Activated CD4-positive, alpha-beta T cell treated with anti-CD3 and anti-CD28 coated beads, Interleukin-2, amount 10 ng/mL, durations not matched to agents 7 days and 5 days (primary cell): ENCODE measurements at regions not wholly inside any gene's neighbourhood (a gene's known extent, or its start where the extent isn't known, plus 50 kb on each side); places are given as distances from the start of the nearest gene placed in this dataset.
"Not testable (repeated sequence)": the region's sequence is repeated elsewhere in the genome, so short reads cannot be mapped to it uniquely, and the experiment has no call there.

Source experiments
- CTCF ChIA-PET: fragments of 350-600 bp; sonication (Branson Sonifier 250); formaldehyde crosslinking; loops from one replicate; lab custom pipeline; 2021; ENCODE audit warnings: antibody characterized with exemption; lab: Charles Lee
- POLR2A ChIA-PET: fragments of 350-600 bp; sonication (Branson Sonifier 250); formaldehyde crosslinking; loops from one replicate; lab custom pipeline; 2021; ENCODE audit warnings: antibody characterized with exemption; lab: Charles Lee
- DNase-seq: peaks from one replicate; pipeline ENCODE4 v3.0.0-alpha.2; 2020
- H3K27ac Mint-ChIP-seq: one replicate; pipeline ENCODE4 v1.8.0; 2021; ENCODE audit warnings: mild to moderate bottlenecking, moderate library complexity, mixed read lengths
- H3K27me3 Mint-ChIP-seq: one replicate; pipeline ENCODE4 v1.8.0; 2021; ENCODE audit warnings: mixed read lengths
- H3K36me3 Mint-ChIP-seq: one replicate; pipeline ENCODE4 v1.8.0; 2021; ENCODE audit warnings: low read depth, mixed read lengths
- H3K4me1 Mint-ChIP-seq: one replicate; pipeline ENCODE4 v1.8.0; 2021; ENCODE audit warnings: mixed read lengths
- H3K4me3 Mint-ChIP-seq: one replicate; pipeline ENCODE4 v1.8.0; 2021; ENCODE audit warnings: mild to moderate bottlenecking, moderate library complexity, mixed read lengths
- H3K9me3 Mint-ChIP-seq: one replicate; pipeline ENCODE4 v1.8.0; 2021; ENCODE audit warnings: mixed read lengths

GRCh38 chr9:2545881-2546490 lies 75.6 kb upstream of the VLDLR start:
- H3K4me1 Mint-ChIP-seq: no peaks in the 10 kb centered on the region
- peaks cover 8% of the 10 kb centered on the region for H3K27me3 Mint-ChIP-seq
- H3K9me3 Mint-ChIP-seq: no peaks in the 10 kb centered on the region
- DNase-seq: no peak
- no peak overlapping the region for H3K4me3 Mint-ChIP-seq
- ChIA-PET CTCF (interaction anchor here (1.0 to 1.3 kb wide), 2 partner anchors 11 to 13 kb away, joined by 3 to 4 read pairs; no protein-coding TSS in a partner anchor), POLR2A (no interaction called here)
- H3K27ac Mint-ChIP-seq: no peak overlapping the region
- H3K36me3 Mint-ChIP-seq: no peaks in the 10 kb centered on the region

DNA sequence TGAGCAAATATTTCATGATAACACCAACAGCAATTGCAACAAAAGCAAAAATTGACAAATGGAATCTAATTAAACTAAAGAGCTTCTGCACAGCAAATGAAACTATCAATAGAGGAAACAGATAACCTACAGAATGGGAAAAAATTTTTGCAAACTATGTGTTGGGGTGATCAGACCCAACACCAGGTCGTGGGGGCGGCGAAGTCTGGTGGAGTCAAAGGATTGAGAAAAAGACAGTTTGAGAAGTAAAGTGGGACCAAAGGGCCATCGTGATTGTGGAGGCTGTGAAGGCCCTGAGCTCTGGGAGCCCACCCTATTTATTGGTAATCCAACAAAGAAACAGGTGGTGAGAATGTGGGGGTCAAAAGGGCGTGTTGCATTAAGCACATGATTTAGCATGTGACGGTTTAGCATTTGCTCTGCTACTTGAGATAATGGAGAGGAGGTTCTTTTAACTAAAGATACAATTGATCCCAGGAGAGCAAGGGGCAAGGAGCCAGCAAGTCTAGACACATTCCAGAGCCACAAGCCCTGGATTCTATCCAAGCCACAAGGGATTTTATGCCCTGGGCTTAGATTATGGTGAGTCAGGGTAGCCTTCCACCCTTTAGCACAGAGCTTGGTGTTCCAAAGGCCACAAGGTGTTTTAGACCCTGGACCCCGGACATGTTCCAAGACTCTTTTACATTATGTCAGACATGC lies 65.5 kb upstream of the VLDLR start:
- H3K4me1 Mint-ChIP-seq, POLR2A ChIA-PET, DNase-seq, H3K27ac Mint-ChIP-seq, H3K4me3 Mint-ChIP-seq, H3K9me3 Mint-ChIP-seq, H3K36me3 Mint-ChIP-seq, H3K27me3 Mint-ChIP-seq, CTCF ChIA-PET: not testable (repeated sequence)

GRCh38 chr9:2557693-2558092 lies 63.9 kb upstream of the VLDLR start:
- peaks cover 4% of the 10 kb centered on the region for H3K9me3 Mint-ChIP-seq
- ChIA-PET CTCF (no interaction called here), POLR2A (no interaction called here)
- no peaks in the 10 kb centered on the region for H3K36me3 Mint-ChIP-seq
- no peaks in the 10 kb centered on the region for H3K4me1 Mint-ChIP-seq
- no peak for DNase-seq
- H3K4me3 Mint-ChIP-seq: no peak overlapping the region
- no peak overlapping the region for H3K27ac Mint-ChIP-seq
- H3K27me3 Mint-ChIP-seq: no peaks in the 10 kb centered on the region

- H3K4me1 Mint-ChIP-seq: no peaks in the 10 kb centered on the region
- CTCF ChIA-PET: interaction anchor here (0.5 to 0.8 kb wide), 2 partner anchors 13 to 451 kb away, joined by 4 read pairs; no protein-coding TSS in a partner anchor
- no peak overlapping the region for H3K4me3 Mint-ChIP-seq
- H3K9me3 Mint-ChIP-seq: peaks cover 4% of the 10 kb centered on the region
- H3K27me3 Mint-ChIP-seq: no peaks in the 10 kb centered on the region
- POLR2A ChIA-PET: no interaction called here
- no peak overlapping the region for H3K27ac Mint-ChIP-seq
- H3K36me3 Mint-ChIP-seq: no peaks in the 10 kb centered on the region
- no peak for DNase-seq
Measured at GRCh38 chr9:2559192-2560152, 62.1 kb upstream of the VLDLR start.

- no peak overlapping the region for H3K4me3 Mint-ChIP-seq
- no peak for DNase-seq
- H3K27ac Mint-ChIP-seq: no peak overlapping the region
- H3K36me3 Mint-ChIP-seq: no peaks in the 10 kb centered on the region
- no peaks in the 10 kb centered on the region for H3K27me3 Mint-ChIP-seq
- peaks cover 4% of the 10 kb centered on the region for H3K9me3 Mint-ChIP-seq
- ChIA-PET CTCF (no interaction called here), POLR2A (no interaction called here)
- H3K4me1 Mint-ChIP-seq: no peaks in the 10 kb centered on the region
Measured at GRCh38 chr9:2560180-2560579, 61.4 kb upstream of the VLDLR start.

GRCh38 chr9:2565676-2566340 lies 55.8 kb upstream of the VLDLR start:
- ChIA-PET POLR2A (no interaction called here), CTCF (no interaction called here)
- H3K27me3 Mint-ChIP-seq: no peaks in the 10 kb centered on the region
- no peak overlapping the region for H3K4me3 Mint-ChIP-seq
- H3K36me3 Mint-ChIP-seq: no peaks in the 10 kb centered on the region
- H3K9me3 Mint-ChIP-seq: no peaks in the 10 kb centered on the region
- no peaks in the 10 kb centered on the region for H3K4me1 Mint-ChIP-seq
- DNase-seq: no peak
- H3K27ac Mint-ChIP-seq: no peak overlapping the region

- Mint-ChIP-seq H3K4me3 (no peak overlapping the region), H3K27ac (no peak overlapping the region), H3K9me3 (no peaks in the 10 kb centered on the region), H3K36me3 (no peaks in the 10 kb centered on the region), H3K27me3 (no peaks in the 10 kb centered on the region), H3K4me1 (no peaks in the 10 kb centered on the region)
- ChIA-PET CTCF (no interaction called here), POLR2A (no interaction called here)
- DNase-seq: no peak
Measured at GRCh38 chr9:2567922-2568321, 53.7 kb upstream of the VLDLR start.

GRCh38 chr9:2568689-2569088 lies 52.9 kb upstream of the VLDLR start:
- H3K27ac Mint-ChIP-seq: no peak overlapping the region

DNA sequence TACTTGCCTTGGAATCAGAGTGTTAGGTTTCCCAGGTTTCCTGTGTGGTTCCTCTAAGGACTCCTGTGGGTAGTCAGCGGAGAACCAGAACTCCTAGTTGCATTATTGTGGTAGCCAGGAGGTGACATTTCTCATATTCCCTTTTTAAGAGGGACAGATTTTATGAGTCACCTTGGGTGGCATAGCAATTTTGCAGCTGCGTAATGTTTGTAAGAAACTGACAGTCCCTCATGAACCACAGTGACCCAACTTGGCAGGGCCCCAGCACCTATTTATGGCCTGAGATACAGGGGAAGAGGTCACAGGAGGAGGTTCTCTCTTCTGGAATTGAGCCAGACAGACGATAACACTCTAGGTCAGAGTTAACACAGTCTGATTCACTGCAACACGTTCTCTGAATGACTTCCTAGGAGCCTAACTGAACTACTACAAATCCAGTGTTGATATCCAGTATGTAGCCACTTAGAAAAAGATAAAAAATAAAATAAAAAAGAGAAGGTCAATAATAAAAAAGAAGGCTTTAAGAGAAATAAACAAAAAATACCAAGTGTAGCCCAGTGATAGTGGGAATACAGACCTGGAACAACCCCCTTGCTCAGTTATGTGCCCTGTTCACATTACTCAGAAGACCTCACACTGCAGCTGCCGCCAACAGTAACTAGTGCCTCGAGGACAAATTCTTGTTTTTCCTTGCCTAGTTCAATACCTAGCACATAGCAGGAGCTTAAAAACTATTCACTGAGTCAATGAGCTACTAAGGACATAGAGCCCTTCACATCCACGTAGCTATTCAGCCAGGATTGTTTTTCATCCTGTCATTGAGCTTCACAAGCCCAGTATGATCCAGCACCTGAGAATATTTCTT lies 50.7 kb upstream of the VLDLR start:
- no peaks in the 10 kb centered on the region for H3K9me3 Mint-ChIP-seq
- H3K4me3 Mint-ChIP-seq: no peak overlapping the region
- POLR2A ChIA-PET: no interaction called here
- CTCF ChIA-PET: no interaction called here
- no peak for DNase-seq
- no peak overlapping the region for H3K27ac Mint-ChIP-seq
- no peaks in the 10 kb centered on the region for H3K4me1 Mint-ChIP-seq
- H3K36me3 Mint-ChIP-seq: no peaks in the 10 kb centered on the region
- peaks cover 1% of the 10 kb centered on the region for H3K27me3 Mint-ChIP-seq

More at GRCh38 chr9:2568689-2569088, 52.9 kb upstream of the VLDLR start:
- POLR2A ChIA-PET: no interaction called here
- DNase-seq: no peak
- Mint-ChIP-seq H3K4me1 (no peaks in the 10 kb centered on the region), H3K4me3 (no peak overlapping the region), H3K36me3 (no peaks in the 10 kb centered on the region), H3K27me3 (peaks cover 1% of the 10 kb centered on the region), H3K9me3 (no peaks in the 10 kb centered on the region)
- CTCF ChIA-PET: no interaction called here
